ENCODE measurements at regions not wholly inside any gene's neighbourhood (a gene's known extent, or its start where the extent isn't known, plus 50 kb on each side); places are given as distances from the start of the nearest gene placed in this dataset.
A peak's percentile ranks its signal among the peaks of the same experiment; 100 is the strongest.

- no peak overlapping the region for H3K4me3 ChIP-seq (ENCODE audit: low read depth, low read length)
- peak; percentile 21 for DNase-seq (ENCODE audit: low read depth)
- peak; percentile 30 for TF ChIP-seq CTCF (IDR thresholded peaks at IDR 0.05; ENCODE audit: low read depth, low read length, missing control alignments)
These were observed 171.5 kb upstream of the SP4 start for GRCh38 chr7:21256310-21256877.

- TF ChIP-seq CTCF (IDR thresholded peaks at IDR 0.05; ENCODE audit: low read depth, low read length, missing control alignments) = no peak
- DNase-seq (ENCODE audit: low read depth) = no peak
These were observed 166.9 kb upstream of the SP4 start for GRCh38 chr7:21260939-21261338.

GRCh38 chr7:21261627-21262594 is 166.0 kb upstream of the SP4 start:
- TF ChIP-seq CTCF (IDR thresholded peaks at IDR 0.05; ENCODE audit: low read depth, low read length, missing control alignments) = peak; percentile 71
- no peak overlapping the region for H3K4me3 ChIP-seq (ENCODE audit: low read depth, low read length)
- peak; percentile 54 for DNase-seq (ENCODE audit: low read depth)

More at GRCh38 chr7:21260939-21261338, 166.9 kb upstream of the SP4 start:
- no peak overlapping the region for H3K4me3 ChIP-seq (ENCODE audit: low read depth, low read length)

- no peak overlapping the region for H3K4me3 ChIP-seq (ENCODE audit: low read depth, low read length)
- DNase-seq (ENCODE audit: low read depth) = no peak
- TF ChIP-seq CTCF (IDR thresholded peaks at IDR 0.05; ENCODE audit: low read depth, low read length, missing control alignments) = no peak
These were observed 158.9 kb upstream of the SP4 start for GRCh38 chr7:21269021-21269420.

- TF ChIP-seq CTCF (IDR thresholded peaks at IDR 0.05; ENCODE audit: low read depth, low read length, missing control alignments) = no peak
- DNase-seq (ENCODE audit: low read depth) = no peak
- H3K4me3 ChIP-seq (ENCODE audit: low read depth, low read length) = no peak overlapping the region
These were observed 151.3 kb upstream of the SP4 start for GRCh38 chr7:21276471-21277035.

GRCh38 chr7:21278944-21279343 is 148.9 kb upstream of the SP4 start:
- DNase-seq (ENCODE audit: low read depth) = no peak
- no peak for TF ChIP-seq CTCF (IDR thresholded peaks at IDR 0.05; ENCODE audit: low read depth, low read length, missing control alignments)
- H3K4me3 ChIP-seq (ENCODE audit: low read depth, low read length) = no peak overlapping the region

All from GM12864 (cell line).